ENCODE measurements at regions not wholly inside any gene's neighbourhood (a gene's known extent, or its start where the extent isn't known, plus 50 kb on each side); places are given as distances from the start of the nearest gene placed in this dataset.

DNA sequence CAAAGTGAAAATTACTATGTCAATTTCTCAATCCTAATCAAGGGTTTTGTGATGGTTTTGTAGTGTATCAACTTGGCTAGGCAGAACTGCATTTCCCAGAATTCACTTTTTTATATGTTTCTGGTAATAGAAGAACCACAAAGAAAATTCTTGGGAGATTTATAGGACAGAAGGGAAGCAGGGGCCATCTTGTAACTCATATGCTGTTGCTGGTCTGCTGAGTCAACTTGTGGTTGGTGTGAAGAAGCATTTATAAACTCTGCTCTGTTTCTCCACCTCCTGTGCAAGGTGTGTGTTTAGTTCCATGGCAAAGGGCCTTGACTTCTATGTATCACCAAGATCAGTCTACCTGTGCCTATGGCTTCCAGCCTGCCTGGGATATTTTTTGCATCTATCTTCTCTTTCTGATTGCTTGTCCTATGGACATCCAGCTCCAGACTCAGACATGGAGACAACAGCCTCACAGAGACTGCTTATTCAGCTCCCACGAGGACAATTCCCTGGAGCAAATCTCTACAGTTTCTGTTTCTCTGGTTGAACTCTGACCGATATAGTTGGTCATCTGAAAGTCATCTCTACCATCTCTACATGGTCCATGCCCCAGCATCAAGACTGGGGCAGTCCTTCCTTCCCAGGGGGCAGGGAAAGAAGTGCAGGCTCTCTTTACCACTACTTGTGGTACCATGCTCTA is 364.3 kb upstream of the DDHD1 start:
- H3K27me3 ChIP-seq (ENCODE audit: insufficient read depth, low read length) = no peaks in the 10 kb centered on the region
- H3K4me3 ChIP-seq (ENCODE audit: low read length) = no peak overlapping the region
- H3K9me3 ChIP-seq (ENCODE audit: low read depth, low read length) = no peaks in the 10 kb centered on the region
- H3K4me1 ChIP-seq (ENCODE audit: insufficient read depth, low read length) = no peaks in the 10 kb centered on the region

GRCh38 chr14:53516261-53516774 is 363.2 kb upstream of the DDHD1 start:
- Histone ChIP-seq H3K4me1 (ENCODE audit: insufficient read depth, low read length) (no peaks in the 10 kb centered on the region), H3K4me3 (ENCODE audit: low read length) (no peak overlapping the region), H3K9me3 (ENCODE audit: low read depth, low read length) (no peaks in the 10 kb centered on the region), H3K27me3 (ENCODE audit: insufficient read depth, low read length) (no peaks in the 10 kb centered on the region)

- Histone ChIP-seq H3K4me1 (ENCODE audit: insufficient read depth, low read length) (no peaks in the 10 kb centered on the region), H3K4me3 (ENCODE audit: low read length) (no peak overlapping the region), H3K27me3 (ENCODE audit: insufficient read depth, low read length) (no peaks in the 10 kb centered on the region), H3K9me3 (ENCODE audit: low read depth, low read length) (no peaks in the 10 kb centered on the region)
Measured at GRCh38 chr14:53515276-53515675, 362.2 kb upstream of the DDHD1 start.

DNA sequence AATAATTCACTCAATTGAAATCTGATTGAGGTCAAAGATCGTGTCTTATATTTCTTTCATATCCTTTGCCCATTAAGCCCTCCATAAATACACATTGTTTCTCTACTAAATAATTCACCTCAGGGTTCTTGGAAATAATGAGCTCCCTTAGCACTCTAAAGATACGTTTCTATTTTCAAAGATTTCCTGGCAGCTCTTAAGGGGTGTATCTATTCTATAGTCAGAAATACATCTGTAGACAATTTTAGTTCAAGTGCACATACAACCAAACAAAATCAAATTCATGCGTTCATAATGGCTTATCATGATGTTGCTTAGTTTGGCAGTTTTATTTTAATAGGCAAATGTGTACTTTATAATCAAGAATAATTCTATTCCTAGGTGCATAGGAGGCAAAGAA is 361.1 kb upstream of the DDHD1 start:
- Histone ChIP-seq H3K4me3 (ENCODE audit: low read length) (no peak overlapping the region), H3K27me3 (ENCODE audit: insufficient read depth, low read length) (no peaks in the 10 kb centered on the region), H3K9me3 (ENCODE audit: low read depth, low read length) (no peaks in the 10 kb centered on the region), H3K4me1 (ENCODE audit: insufficient read depth, low read length) (no peaks in the 10 kb centered on the region)

DNA sequence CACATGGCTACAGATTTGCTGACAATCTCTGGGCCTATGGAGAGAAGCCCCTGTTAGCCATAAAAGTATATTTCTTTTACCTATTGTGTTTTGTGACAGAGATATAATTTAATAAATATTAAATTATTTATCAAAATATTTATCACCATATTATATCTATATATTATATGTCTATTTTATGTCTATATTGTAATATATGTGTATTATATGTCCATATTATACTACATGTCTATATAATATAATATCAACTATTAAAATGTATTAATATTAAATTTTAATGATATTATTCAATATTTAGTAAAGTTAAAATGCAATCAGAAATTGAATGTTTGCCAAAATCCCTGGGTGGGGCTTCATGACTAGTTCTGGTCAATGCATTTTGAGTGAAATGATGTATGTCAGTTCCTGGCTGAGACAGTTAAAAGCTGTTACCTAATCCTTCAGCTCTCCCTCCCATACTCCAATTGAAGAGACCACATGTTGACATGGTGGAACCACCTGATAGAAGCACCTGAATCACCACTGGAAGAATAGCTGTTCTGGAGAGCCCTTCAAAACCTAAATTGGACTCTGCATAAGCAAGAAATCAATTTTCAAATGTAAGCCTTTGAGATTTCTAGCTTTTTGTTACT is 357.3 kb upstream of the DDHD1 start:
- H3K4me3 ChIP-seq (ENCODE audit: low read length) = no peak overlapping the region
- no peaks in the 10 kb centered on the region for H3K4me1 ChIP-seq (ENCODE audit: insufficient read depth, low read length)
- H3K27me3 ChIP-seq (ENCODE audit: insufficient read depth, low read length) = no peaks in the 10 kb centered on the region
- no peaks in the 10 kb centered on the region for H3K9me3 ChIP-seq (ENCODE audit: low read depth, low read length)

DNA sequence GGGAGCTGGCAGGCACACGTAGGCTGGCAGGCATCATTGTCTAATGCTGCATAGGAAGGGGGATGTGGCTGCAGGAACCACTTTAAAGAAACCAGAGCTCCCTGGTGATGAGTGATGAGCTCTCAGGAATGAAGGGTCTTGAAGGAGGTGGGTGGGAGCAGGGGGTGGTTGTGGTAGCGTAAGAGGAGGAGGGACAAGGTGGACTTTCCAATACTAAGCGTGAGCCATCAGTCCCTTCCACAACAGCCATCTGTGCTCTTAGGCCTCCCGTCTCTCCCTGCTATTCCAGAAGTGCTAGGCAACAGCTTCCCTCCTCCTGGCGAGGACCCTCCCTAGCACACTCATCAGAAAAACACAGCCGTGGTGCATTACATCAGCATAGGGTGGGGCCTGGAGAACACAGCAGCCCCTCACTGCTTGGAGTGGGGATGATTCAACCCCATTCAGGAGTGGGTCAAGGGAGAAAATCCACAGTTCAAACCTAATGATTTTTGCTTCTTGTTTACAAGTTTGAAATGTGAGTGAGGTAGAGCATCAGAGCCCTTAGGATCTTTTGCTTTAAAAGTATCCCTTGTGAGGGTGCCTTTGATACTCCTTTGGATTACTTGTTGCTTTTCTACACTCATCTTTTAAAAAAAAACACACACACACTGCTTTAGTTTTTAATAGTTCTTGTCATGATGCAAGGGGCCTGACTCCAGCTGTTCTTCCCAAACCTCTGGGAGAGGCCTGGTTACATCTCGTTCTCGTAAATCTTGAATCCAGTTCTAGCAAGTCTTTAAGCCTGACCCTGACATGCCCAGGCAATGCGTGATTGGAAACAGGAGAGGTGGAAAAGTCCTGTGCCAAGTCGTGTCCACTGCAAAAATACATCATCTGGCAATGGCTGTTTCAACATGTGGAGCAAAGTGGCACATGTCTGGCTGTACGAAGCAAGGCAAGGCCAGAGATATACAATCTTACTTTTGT is 356.4 kb upstream of the DDHD1 start:
- H3K4me1 ChIP-seq (ENCODE audit: insufficient read depth, low read length) = no peaks in the 10 kb centered on the region
- no peak overlapping the region for H3K4me3 ChIP-seq (ENCODE audit: low read length)
- H3K9me3 ChIP-seq (ENCODE audit: low read depth, low read length) = peaks cover 4% of the 10 kb centered on the region
- no peaks in the 10 kb centered on the region for H3K27me3 ChIP-seq (ENCODE audit: insufficient read depth, low read length)

GRCh38 chr14:53501361-53502211 is 348.5 kb upstream of the DDHD1 start:
- Histone ChIP-seq H3K4me1 (ENCODE audit: insufficient read depth, low read length) (no peaks in the 10 kb centered on the region), H3K9me3 (ENCODE audit: low read depth, low read length) (peaks cover 28% of the 10 kb centered on the region), H3K27me3 (ENCODE audit: insufficient read depth, low read length) (no peaks in the 10 kb centered on the region), H3K4me3 (ENCODE audit: low read length) (no peak overlapping the region)

- Histone ChIP-seq H3K9me3 (ENCODE audit: low read depth, low read length) (peaks cover 28% of the 10 kb centered on the region), H3K4me3 (ENCODE audit: low read length) (no peak overlapping the region), H3K4me1 (ENCODE audit: insufficient read depth, low read length) (no peaks in the 10 kb centered on the region), H3K27me3 (ENCODE audit: insufficient read depth, low read length) (no peaks in the 10 kb centered on the region)
Measured at GRCh38 chr14:53500191-53500590, 347.1 kb upstream of the DDHD1 start.

DNA sequence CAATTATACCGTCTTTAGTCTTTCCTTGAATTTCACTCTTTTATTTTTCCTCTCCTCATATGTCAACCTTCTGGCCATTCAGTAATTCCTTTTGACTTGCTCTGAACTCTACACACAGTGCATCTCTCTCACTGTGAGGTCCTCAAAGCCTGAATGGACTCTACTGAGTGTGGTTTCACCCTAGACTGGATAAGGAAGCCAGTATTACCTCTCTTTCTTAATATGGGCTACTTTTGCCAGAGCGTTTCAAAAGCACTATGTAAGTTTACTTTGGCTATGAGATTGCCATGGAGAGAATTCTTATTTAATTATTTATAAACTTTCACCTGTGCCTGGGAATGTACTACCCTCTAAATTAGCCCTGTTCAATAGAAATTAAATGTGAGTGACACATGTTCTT is 343.5 kb upstream of the DDHD1 start:
- no peaks in the 10 kb centered on the region for H3K27me3 ChIP-seq (ENCODE audit: insufficient read depth, low read length)
- H3K4me1 ChIP-seq (ENCODE audit: insufficient read depth, low read length) = no peaks in the 10 kb centered on the region
- no peak overlapping the region for H3K4me3 ChIP-seq (ENCODE audit: low read length)
- H3K9me3 ChIP-seq (ENCODE audit: low read depth, low read length) = peaks cover 4% of the 10 kb centered on the region

DNA sequence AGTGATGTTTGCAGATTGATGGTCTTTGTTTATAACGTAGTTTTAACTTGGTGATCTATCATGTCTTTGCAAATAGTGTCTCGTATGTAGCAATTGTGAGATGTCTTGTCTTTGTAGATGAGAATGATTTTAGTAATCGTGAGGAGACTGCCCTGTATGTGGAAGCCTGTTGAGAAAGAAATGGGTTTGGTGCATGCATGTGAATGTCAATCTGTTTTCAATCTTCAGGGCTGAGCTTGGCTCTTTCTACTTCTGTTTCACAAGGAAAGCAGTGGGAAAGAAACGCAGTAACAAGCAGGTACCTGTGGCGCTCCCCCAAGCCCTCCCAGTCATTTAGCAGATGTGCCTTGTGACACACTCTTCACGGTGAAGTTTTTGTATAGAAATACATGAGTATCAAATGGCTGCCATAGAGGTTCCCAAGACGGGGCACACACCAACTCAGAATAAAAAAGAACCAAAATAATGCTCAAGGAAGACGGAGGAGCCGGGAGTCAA is 342.8 kb upstream of the DDHD1 start:
- Histone ChIP-seq H3K4me3 (ENCODE audit: low read length) (no peak overlapping the region), H3K9me3 (ENCODE audit: low read depth, low read length) (peaks cover 4% of the 10 kb centered on the region), H3K27me3 (ENCODE audit: insufficient read depth, low read length) (no peaks in the 10 kb centered on the region), H3K4me1 (ENCODE audit: insufficient read depth, low read length) (no peaks in the 10 kb centered on the region)

DNA sequence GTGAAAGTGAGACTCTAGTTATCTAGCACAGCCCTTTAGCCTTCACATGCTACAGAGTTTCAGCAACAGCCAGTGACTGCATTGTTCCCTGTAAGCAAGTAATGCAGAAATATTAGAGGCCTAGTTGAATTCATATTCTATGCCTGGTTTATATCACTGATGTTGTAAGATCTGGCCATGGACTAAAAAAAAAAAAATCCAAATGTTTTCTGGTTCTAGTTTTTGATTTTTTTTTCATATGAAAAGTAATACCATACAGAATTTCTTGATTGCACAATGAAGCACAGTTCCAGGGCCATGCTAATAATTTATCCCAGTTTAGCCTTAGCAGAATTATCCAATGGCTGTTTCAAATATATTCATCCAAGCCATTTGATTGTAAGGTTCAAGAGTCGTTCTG is 341.5 kb upstream of the DDHD1 start:
- no peaks in the 10 kb centered on the region for H3K4me1 ChIP-seq (ENCODE audit: insufficient read depth, low read length)
- no peaks in the 10 kb centered on the region for H3K27me3 ChIP-seq (ENCODE audit: insufficient read depth, low read length)
- no peaks in the 10 kb centered on the region for H3K9me3 ChIP-seq (ENCODE audit: low read depth, low read length)
- H3K4me3 ChIP-seq (ENCODE audit: low read length) = no peak overlapping the region

DNA sequence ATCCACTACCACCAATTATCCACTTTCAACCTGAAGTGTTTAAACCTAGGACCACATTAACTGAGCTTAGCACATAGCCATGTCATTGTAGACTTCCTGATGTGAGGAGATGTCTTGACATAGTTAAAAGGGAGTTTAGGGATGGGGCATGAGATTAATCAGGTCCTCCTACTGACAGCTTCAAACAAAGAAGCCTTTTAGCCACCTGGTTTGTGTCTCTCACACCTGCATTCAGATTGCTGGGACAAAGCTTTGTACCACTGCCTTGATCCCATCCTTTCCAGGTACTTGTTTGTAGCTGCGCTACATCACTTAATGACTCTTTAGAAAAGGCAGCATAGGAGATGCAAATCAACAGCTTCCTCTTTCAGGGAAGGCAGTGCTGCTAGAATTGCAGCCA is 340.7 kb upstream of the DDHD1 start:
- Histone ChIP-seq H3K4me1 (ENCODE audit: insufficient read depth, low read length) (no peaks in the 10 kb centered on the region), H3K27me3 (ENCODE audit: insufficient read depth, low read length) (no peaks in the 10 kb centered on the region), H3K9me3 (ENCODE audit: low read depth, low read length) (no peaks in the 10 kb centered on the region), H3K4me3 (ENCODE audit: low read length) (no peak overlapping the region)

- no peak overlapping the region for H3K4me3 ChIP-seq (ENCODE audit: low read length)
- no peaks in the 10 kb centered on the region for H3K4me1 ChIP-seq (ENCODE audit: insufficient read depth, low read length)
- no peaks in the 10 kb centered on the region for H3K9me3 ChIP-seq (ENCODE audit: low read depth, low read length)
- H3K27me3 ChIP-seq (ENCODE audit: insufficient read depth, low read length) = no peaks in the 10 kb centered on the region
Measured at GRCh38 chr14:53493320-53493719, 340.2 kb upstream of the DDHD1 start.

GRCh38 chr14:53491884-53492277 is 338.8 kb upstream of the DDHD1 start:
- peaks cover under 1% of the 10 kb centered on the region for H3K9me3 ChIP-seq (ENCODE audit: low read depth, low read length)
- no peaks in the 10 kb centered on the region for H3K4me1 ChIP-seq (ENCODE audit: insufficient read depth, low read length)
- H3K27me3 ChIP-seq (ENCODE audit: insufficient read depth, low read length) = no peaks in the 10 kb centered on the region
- H3K4me3 ChIP-seq (ENCODE audit: low read length) = no peak overlapping the region

Data from mononuclear cell (primary cell).